ENCODE measurements at regions not wholly inside any gene's neighbourhood (a gene's known extent, or its start where the extent isn't known, plus 50 kb on each side); places are given as distances from the start of the nearest gene placed in this dataset.
A peak's percentile ranks its signal among the peaks of the same experiment; 100 is the strongest.

- DNase-seq, result peak; percentile 50 to 51
Observed at GRCh38 chr18:54717673-54718407, 110.4 kb upstream of the RAB27B start.

DNA sequence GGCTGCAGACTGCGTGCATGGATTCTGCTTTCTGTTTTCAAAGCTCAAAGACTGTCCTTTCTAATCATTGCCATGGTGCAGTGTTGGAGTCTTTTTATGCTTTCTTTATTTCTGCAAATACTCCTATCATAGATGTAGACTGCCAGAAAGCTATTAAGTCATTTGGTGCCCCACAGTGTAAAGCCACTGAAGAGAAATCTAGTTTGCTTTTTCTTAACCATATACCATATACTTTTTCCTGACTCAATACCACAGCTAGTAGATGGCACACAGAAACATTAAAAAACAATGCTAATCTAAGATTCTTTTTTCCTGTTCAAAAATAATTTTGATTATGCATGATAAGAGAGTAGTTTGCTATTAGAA is 109.9 kb upstream of the RAB27B start:
- DNase-seq, result no peak

- no peak for DNase-seq
Observed at GRCh38 chr18:54720620-54721019, 107.7 kb upstream of the RAB27B start.

GRCh38 chr18:54726143-54726542 is 102.1 kb upstream of the RAB27B start:
- no peak for DNase-seq

- DNase-seq, result no peak
Observed at GRCh38 chr18:54734059-54734458, 94.2 kb upstream of the RAB27B start.

GRCh38 chr18:54736981-54737380 is 91.3 kb upstream of the RAB27B start:
- DNase-seq, result no peak

- DNase-seq, result no peak
Observed at GRCh38 chr18:54737986-54738385, 90.3 kb upstream of the RAB27B start.

DNA sequence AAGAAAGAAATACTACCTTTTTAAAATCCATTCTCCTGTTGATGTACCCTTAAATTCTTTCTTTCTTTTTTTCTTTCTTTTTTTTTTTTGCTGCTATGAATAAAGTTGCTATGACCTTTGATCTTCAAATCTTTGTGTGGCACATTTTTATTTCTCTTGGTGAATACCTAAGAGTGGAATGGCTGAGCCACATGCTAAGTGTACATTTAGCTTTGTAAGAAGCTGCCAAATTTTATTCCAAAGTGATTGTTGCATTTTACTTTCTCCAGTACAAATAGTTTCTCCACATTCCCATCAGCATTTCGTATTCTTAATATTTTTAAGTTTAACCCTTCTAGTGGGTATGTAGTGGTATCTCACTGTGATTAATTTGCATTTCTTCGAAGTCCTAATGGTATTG is 88.8 kb upstream of the RAB27B start:
- no peak for DNase-seq

- DNase-seq, result no peak
Observed at GRCh38 chr18:54740136-54740846, 88.0 kb upstream of the RAB27B start.

- no peak for DNase-seq
Observed at GRCh38 chr18:54742120-54742519, 86.2 kb upstream of the RAB27B start.

- no peak for DNase-seq
Observed at GRCh38 chr18:54742659-54743604, 85.3 kb upstream of the RAB27B start.

GRCh38 chr18:54743605-54743995 is 84.7 kb upstream of the RAB27B start:
- DNase-seq, result no peak

GRCh38 chr18:54749291-54749690 is 79.0 kb upstream of the RAB27B start:
- DNase-seq, result no peak

- DNase-seq, result no peak
Observed at GRCh38 chr18:54750350-54750749, 77.9 kb upstream of the RAB27B start.

DNA sequence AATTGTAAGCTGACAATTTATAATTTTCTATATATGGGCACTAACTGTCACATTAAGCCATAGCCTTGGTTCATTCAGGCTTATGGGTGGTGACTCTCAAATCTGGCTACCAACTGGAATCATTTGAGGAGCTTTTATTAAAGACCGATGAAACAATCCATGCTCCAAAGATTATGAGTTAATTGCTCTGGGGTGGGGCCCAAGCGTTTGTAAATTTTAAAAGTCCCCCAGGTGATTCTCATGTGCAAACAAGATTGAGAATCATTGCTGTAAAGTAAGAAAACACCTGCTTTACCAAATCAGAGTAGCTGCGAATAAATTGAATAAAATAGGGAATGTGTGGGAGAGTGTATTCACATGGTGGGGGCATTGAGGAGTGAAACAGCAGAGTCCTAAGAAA is 76.1 kb upstream of the RAB27B start:
- no peak for DNase-seq

GRCh38 chr18:54755456-54755855 is 72.8 kb upstream of the RAB27B start:
- DNase-seq, result no peak

GRCh38 chr18:54762386-54762785 is 65.9 kb upstream of the RAB27B start:
- DNase-seq, result no peak

DNA sequence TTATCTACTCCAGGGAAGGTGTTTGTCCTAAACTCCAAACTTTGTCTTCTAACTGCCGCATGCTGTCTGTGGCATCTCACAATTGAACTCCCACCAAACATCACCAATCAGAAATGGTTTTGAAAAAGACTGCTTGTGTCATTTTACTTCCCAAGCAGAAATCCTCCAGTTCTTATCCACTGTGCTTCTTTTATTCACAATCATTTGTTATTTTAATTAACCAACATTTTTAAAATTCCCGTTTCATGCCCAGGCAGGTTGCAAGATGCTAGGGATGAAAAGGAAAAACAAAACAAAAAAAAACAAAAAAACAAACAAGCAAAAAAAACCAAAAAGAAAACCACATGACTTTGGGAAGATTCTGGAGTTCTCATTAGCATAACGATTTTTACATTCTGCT is 63.5 kb upstream of the RAB27B start:
- DNase-seq, result no peak

DNA sequence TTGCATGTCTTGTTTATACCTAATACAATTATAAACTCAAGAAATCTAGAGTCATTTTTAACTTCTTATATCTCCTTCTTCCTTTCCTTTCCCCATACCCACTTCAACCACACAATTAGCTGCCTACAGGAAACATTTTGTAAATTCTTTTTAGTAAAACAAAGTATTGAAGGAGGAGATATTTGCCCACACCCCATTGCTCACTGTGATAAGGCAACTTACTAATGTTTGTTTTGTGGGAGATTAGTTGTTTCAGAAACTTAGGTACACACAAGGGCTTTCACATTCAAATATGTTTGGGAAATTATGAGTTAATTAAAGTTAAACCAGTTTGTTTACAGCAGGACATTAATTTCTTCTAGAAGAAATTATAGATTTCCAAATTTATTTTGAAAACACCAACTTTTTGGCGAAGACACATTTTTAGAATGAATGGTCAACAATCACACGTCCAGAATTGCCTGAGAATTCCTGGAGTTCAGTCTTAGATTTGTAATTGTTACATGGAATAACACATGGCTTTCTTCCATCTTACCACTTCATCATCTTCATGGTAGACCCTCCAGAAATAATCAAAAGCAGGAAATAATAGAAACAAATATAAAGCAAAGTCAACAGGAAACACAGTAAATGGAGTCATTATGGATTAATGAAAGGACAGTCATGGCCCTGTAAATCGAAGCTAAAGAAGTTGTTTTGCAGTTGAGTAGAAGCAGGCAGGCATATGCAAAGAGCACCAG is 62.5 kb upstream of the RAB27B start:
- no peak for DNase-seq

DNA sequence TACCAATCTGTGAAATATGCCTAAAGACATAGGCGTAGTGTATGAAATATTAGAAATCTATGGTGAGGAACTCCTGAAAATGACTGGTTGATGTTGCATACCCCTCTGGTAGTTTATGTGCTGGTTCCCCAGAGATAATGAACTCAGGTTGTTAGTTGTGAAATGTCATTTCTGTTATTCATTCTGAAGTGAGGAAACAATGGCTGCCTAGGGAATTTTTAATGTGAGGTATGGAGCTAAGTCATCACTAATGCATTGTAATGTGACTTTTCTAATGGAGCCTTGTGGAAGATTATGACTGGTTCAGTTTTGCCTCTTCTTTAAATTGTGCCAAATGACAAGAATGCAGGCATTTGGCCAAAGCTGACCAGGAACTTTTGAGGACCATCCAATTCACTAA is 61.6 kb upstream of the RAB27B start:
- DNase-seq, result no peak

- no peak for DNase-seq
Observed at GRCh38 chr18:54767098-54767497, 61.2 kb upstream of the RAB27B start.

- DNase-seq, result no peak
Observed at GRCh38 chr18:54769526-54770464, 58.5 kb upstream of the RAB27B start.

All from activated T-cell treated with anti-CD3 and anti-CD28 coated beads, Interleukin-2, amount 50 U/mL, for 48 hours (primary cell).